HG03066 (cell line): ENCODE measurements at regions not wholly inside any gene's neighbourhood (a gene's known extent, or its start where the extent isn't known, plus 50 kb on each side); places are given as distances from the start of the nearest gene placed in this dataset.
"Not testable (repeated sequence)": the region's sequence is repeated elsewhere in the genome, so short reads cannot be mapped to it uniquely, and the experiment has no call there.

Experiments used
- ATAC-seq: cut with Tn5 transposase; IDR thresholded peaks from one replicate; pipeline ENCODE4 v1.9.1; 2021; ENCODE audit warnings: low read depth; ENCODE audit not compliant: unreplicated experiment

GRCh38 chr3:144023543-144023942 lies 51.9 kb downstream of the DIPK2A start:
- not testable (repeated sequence) for ATAC-seq

GRCh38 chr3:144028798-144029411 lies 57.3 kb downstream of the DIPK2A start:
- peak; percentile 86 for ATAC-seq

DNA sequence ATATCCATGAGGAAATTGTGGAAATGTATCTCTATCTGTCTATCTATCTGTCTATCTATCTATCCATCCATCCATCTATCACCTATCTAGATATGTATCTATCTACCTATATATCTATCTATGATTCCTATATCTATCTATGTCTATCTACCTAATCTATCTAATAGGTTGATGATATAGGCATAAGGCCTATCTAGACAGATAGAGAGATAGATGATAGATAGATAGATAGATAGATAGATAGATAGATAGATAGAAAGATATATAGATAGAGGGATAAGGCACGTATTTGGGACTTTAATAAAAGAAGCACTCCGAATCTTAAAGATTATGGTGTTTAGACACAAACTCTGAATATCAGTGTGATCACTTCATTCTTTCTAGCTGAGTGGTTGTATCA lies 58.1 kb downstream of the DIPK2A start:
- ATAC-seq: no peak

GRCh38 chr3:144031938-144032337 lies 60.3 kb downstream of the DIPK2A start:
- no peak for ATAC-seq

- peak; percentile 79 for ATAC-seq
These were observed 61.1 kb downstream of the DIPK2A start for GRCh38 chr3:144032531-144033239.

GRCh38 chr3:144033240-144033589 lies 61.6 kb downstream of the DIPK2A start:
- no peak for ATAC-seq

DNA sequence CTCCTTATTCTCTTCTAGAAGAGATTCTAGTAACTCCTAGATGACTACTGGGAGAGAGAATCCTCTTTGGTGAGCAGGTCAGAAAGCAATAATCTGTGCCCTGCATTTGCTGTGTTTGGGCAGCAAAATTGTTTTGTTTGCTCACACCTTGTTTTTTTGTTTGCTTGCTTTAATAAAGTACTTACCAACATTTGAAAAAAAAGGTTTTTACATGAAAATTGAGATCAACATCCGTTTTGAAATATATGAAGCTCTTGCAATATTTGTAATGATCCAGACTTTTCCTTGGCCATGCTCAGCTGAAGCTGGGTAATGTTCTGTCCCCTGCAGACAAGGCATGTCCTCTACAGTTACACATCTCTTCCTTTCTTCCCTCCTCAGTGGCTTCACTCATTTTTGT lies 62.2 kb downstream of the DIPK2A start:
- ATAC-seq: no peak

GRCh38 chr3:144034715-144035290 lies 63.2 kb downstream of the DIPK2A start:
- no peak for ATAC-seq

DNA sequence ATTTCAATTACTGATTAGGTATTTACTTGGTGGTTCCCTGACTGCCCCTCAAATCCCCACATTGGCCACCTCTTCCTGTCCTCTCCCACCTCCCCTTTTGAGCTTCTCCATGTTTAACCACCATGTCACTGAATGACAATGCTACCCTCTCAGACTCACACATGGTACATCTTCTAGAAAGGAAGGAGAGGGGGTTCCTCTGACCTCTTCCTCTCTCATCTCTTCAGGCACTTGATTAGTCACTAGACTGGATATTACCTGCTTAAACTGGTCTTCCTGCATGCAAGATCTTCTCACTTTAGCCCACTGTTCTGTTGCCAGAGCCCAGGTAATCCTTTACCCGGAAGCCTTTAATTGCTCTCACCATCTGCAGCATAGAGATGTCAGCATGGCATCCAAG lies 64.9 kb downstream of the DIPK2A start:
- no peak for ATAC-seq

DNA sequence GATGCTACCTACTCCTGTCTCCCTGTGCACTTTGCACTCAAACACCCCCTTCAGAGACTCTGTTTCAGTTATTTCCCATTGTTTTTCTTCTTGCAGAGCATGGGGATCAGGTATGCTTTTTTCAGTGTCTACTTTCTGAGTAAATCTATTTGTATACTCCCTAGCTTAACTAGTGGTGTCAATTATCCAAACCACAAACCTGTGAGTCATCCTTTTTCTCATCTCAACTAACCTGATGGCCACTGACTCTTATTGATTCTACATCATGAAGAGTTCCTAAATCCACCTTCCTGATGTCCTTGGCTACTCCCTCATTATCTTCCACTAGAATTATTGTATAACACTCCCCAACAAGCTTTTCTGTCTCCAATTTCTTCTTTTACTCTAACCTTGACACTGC lies 68.0 kb downstream of the DIPK2A start:
- ATAC-seq: no peak

GRCh38 chr3:144041960-144042556 lies 70.4 kb downstream of the DIPK2A start:
- no peak for ATAC-seq

DNA sequence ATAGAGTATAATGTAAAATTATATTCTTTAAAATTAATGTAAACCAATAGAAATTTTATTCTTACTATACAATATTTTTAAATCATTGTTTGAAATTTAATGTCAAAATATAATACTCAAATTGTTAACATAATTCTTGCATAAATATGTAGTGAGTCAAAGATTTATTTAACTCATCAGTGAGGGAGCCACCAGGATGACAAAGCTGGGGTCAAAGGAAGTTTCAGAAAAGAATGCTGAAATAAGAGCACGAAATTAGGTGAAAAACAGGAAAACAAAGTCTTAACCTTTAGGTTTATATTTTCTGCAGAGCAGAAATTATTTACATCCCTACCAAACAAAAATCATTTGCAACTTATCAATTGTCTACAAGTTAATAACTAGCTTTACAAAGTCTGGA lies 74.1 kb downstream of the DIPK2A start:
- ATAC-seq: no peak

GRCh38 chr3:144049374-144049773 lies 77.8 kb downstream of the DIPK2A start:
- ATAC-seq: no peak

DNA sequence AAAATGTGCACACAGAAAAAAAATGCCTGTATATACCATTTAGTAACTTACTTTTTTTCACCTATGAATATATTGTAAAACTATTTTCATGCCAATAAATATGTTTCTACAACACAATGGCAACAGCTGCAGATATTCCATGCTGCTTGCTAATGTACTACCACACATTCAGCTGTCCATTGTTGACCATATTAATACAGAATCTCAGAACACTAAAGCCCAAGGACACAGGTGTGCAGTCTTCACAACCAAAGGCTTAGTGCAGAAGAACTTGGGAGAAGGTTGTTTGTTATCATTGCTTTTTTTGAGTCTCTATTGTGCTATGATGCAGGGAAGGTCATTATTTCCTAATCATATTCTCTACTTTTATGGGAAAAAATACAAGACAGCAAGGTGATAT lies 79.6 kb downstream of the DIPK2A start:
- ATAC-seq: no peak

- no peak for ATAC-seq
These were observed 80.7 kb downstream of the DIPK2A start for GRCh38 chr3:144052275-144052674.

- no peak for ATAC-seq
These were observed 81.5 kb downstream of the DIPK2A start for GRCh38 chr3:144053121-144053520.

DNA sequence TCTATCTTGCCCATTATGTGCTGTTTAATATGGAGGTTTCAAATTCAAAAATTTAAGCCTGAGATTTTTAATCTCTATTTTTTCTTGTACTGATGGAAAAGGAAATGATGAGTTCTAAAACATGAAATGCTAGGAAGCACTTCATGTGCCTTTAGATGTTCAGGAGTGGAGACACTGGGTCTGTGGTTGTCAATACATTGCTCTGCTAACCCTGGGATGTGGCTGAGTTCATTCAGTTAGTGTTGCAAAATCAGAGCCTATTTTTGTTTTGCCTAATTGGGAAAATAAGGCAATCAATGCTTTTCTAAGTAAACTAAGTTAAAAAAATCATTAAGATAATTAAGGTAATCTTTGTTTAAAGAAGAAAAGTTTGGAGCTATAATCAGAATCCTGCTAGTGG lies 83.1 kb downstream of the DIPK2A start:
- no peak for ATAC-seq

- ATAC-seq: no peak
These were observed 84.0 kb downstream of the DIPK2A start for GRCh38 chr3:144055604-144056003.

DNA sequence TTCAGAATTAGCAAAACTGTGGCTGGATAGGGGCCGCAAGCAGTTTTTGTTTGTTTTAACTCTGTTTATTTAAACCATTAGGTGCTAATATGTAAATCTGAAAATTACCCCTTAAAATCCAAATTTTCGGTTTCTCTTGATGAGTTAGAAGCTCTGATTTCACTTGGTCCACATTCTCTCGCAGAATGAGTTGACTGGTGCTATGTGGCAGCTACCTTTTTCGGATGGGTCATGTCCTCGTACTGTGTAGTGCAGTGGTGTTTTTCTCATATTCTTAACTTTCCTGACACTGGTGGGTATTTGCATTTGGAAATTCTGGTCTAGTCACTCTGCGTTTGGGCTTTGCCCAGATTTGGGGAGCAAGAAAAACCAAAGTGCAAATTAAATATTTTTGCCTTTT lies 87.1 kb downstream of the DIPK2A start:
- no peak for ATAC-seq

DNA sequence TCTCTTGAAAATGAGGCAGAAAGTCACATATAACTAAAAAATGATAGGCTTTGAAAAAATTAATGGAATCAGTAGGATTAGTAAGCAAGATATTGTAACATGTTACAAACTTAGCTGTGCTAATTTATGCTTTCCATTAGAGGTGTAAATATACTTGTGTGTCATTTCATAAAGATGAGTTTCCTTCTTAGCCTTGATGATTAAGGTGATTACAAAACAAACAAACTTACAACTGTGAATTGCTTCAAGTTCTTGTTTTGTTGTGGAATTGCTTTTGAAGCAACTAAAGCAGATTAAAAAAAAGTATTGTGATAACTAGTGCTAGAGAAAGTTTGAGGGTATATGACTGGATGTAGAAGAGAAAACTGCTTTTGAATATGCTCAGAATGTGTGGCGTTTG lies 87.9 kb downstream of the DIPK2A start:
- ATAC-seq: no peak

DNA sequence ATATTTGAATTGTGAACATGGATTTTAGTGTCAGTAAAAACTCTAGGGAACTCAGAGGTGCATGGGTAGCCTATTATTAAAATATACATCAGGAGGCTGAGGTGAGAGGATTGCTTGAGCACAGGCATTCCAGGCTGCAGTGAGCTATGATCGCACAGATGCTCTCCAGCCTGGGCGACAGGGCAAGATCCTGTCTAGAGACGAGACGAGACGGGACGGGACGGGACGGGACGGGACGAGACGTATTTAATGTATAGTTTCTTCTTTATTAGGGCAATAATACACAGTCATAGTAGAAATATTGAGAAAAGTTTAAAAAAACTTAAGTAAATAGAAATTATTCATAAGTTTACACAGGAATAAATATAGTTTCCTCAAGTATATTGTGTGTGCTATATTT lies 89.3 kb downstream of the DIPK2A start:
- no peak for ATAC-seq

- no peak for ATAC-seq
These were observed 91.7 kb downstream of the DIPK2A start for GRCh38 chr3:144063306-144063705.
